Activated CD8-positive, alpha-beta memory T cell treated with anti-CD3 and anti-CD28 coated beads for 1 hour (primary cell): ENCODE measurements at regions not wholly inside any gene's neighbourhood (a gene's known extent, or its start where the extent isn't known, plus 50 kb on each side); places are given as distances from the start of the nearest gene placed in this dataset.
"Not testable (repeated sequence)": the region's sequence is repeated elsewhere in the genome, so short reads cannot be mapped to it uniquely, and the experiment has no call there.

Source experiments
- DNase-seq, 2 donors: peaks; one replicate each; pipeline ENCODE4 v3.0.0-alpha.2; 2020; ENCODE audit warnings: low read depth in 1 of 2; ENCODE audit errors: extremely low read depth in 1 of 2

GRCh38 chr20:22944062-22944461 is 91.0 kb upstream of the SSTR4 start:
- DNase-seq = no peak

GRCh38 chr20:22944936-22945335 is 90.2 kb upstream of the SSTR4 start:
- no peak for DNase-seq

- no peak for DNase-seq
Measured at GRCh38 chr20:22946596-22946995, 88.5 kb upstream of the SSTR4 start.

GRCh38 chr20:22949331-22950109 is 85.6 kb upstream of the SSTR4 start:
- no peak for DNase-seq

- DNase-seq = no peak
Measured at GRCh38 chr20:22951966-22952365, 83.1 kb upstream of the SSTR4 start.

GRCh38 chr20:22954661-22955060 is 80.5 kb upstream of the SSTR4 start:
- DNase-seq = no peak

GRCh38 chr20:22958390-22958789 is 76.7 kb upstream of the SSTR4 start:
- DNase-seq = no peak

- DNase-seq = no peak
Measured at GRCh38 chr20:22962567-22963439, 72.3 kb upstream of the SSTR4 start.

GRCh38 chr20:22963581-22963980 is 71.5 kb upstream of the SSTR4 start:
- no peak for DNase-seq

GRCh38 chr20:22966787-22967464 is 68.2 kb upstream of the SSTR4 start:
- no peak for DNase-seq

- DNase-seq = not testable (repeated sequence)
Measured at GRCh38 chr20:22967706-22968105, 67.4 kb upstream of the SSTR4 start.

- not testable (repeated sequence) for DNase-seq
Measured at GRCh38 chr20:22969031-22969430, 66.1 kb upstream of the SSTR4 start.

- not testable (repeated sequence) for DNase-seq
Measured at GRCh38 chr20:22971077-22971476, 64.0 kb upstream of the SSTR4 start.

- no peak for DNase-seq
Measured at GRCh38 chr20:22974354-22974753, 60.8 kb upstream of the SSTR4 start.

- no peak for DNase-seq
Measured at GRCh38 chr20:22977047-22977785, 57.9 kb upstream of the SSTR4 start.

- no peak for DNase-seq
Measured at GRCh38 chr20:22984008-22984407, 51.1 kb upstream of the SSTR4 start.

- DNase-seq = no peak
Measured at GRCh38 chr20:22984606-22985005, 50.5 kb upstream of the SSTR4 start.

- DNase-seq = no peak
Measured at GRCh38 chr20:22985239-22985778, 49.8 kb upstream of the SSTR4 start.
